HCT116 (cell line): ENCODE measurements at regions not wholly inside any gene's neighbourhood (a gene's known extent, or its start where the extent isn't known, plus 50 kb on each side); places are given as distances from the start of the nearest gene placed in this dataset.

Source experiments
- ATF3 ChIP-seq: IDR thresholded peaks from 2 replicates; pipeline ENCODE4 v1.6.1; 2012
- CTCF ChIP-seq, 3 experiments: fragments of 200-600 bp in 1 of 3; sonication (generic) in 1 of 3; IDR thresholded peaks in 2 of 3; conservative IDR thresholded peaks in 1 of 3; 2 replicates each; pipeline ENCODE4 v1.5.1; 2012 to 2017; ENCODE audit warnings: low read depth in 2 of 3, low read length in 2 of 3, antibody characterized with exemption in 1 of 3, borderline replicate concordance in 1 of 3, control low read depth in 1 of 3, mild to moderate bottlenecking in 1 of 3, mixed read lengths in 1 of 3, mixed run types in 1 of 3, moderate library complexity in 1 of 3; ENCODE audit not compliant: insufficient read depth in 1 of 3
- EZH2 ChIP-seq: fragments of 200-600 bp; sonication (generic); IDR thresholded peaks from 2 replicates; pipeline ENCODE4 v1.6.1; 2017; ENCODE audit warnings: antibody characterized with exemption, mixed run types
- EZH2phosphoT487 ChIP-seq: fragments of 200-600 bp; IDR thresholded peaks from 2 replicates; pipeline ENCODE4 v1.6.1; 2018; ENCODE audit warnings: antibody characterized with exemption, borderline replicate concordance
- POLR2A ChIP-seq: IDR thresholded peaks from 2 replicates; pipeline ENCODE4 v1.7.0; 2011; ENCODE audit warnings: borderline replicate concordance; ENCODE audit not compliant: insufficient read depth, insufficient read length; ENCODE audit errors: extremely low read depth
- SRF ChIP-seq: IDR thresholded peaks from 2 replicates; pipeline ENCODE4 v1.6.1; 2012; ENCODE audit warnings: low read depth

GRCh38 chr5:56501781-56502557 lies 268.8 kb upstream of the ANKRD55 start:
- TF ChIP-seq CTCF (IDR thresholded peaks at IDR 0.05 in 2 of 3, conservative IDR thresholded peaks at IDR 0.05 in 1 of 3; ENCODE audit: borderline replicate concordance in 1 of 3, insufficient read depth in 1 of 3, low read depth in 2 of 3, low read length in 2 of 3), result no peak
- no peak for TF ChIP-seq EZH2
- TF ChIP-seq POLR2A, result no peak
- no peak for TF ChIP-seq ATF3
- no peak for TF ChIP-seq SRF
- no peak for TF ChIP-seq EZH2phosphoT487
